PC-9 (cell line): ENCODE measurements at regions not wholly inside any gene's neighbourhood (a gene's known extent, or its start where the extent isn't known, plus 50 kb on each side); places are given as distances from the start of the nearest gene placed in this dataset.

ENCODE experiments used
- CTCF ChIP-seq: fragments of 200-600 bp; sonication (generic); conservative IDR thresholded peaks from 2 replicates; pipeline ENCODE4 v1.6.1; 2017; ENCODE audit warnings: mixed run types, antibody characterized with exemption, mild to moderate bottlenecking, moderate library complexity
- EZH2 ChIP-seq: fragments of 200-600 bp; sonication (generic); IDR thresholded peaks from 2 replicates; pipeline ENCODE4 v1.8.0; 2017; ENCODE audit warnings: antibody characterized with exemption, low read depth

DNA sequence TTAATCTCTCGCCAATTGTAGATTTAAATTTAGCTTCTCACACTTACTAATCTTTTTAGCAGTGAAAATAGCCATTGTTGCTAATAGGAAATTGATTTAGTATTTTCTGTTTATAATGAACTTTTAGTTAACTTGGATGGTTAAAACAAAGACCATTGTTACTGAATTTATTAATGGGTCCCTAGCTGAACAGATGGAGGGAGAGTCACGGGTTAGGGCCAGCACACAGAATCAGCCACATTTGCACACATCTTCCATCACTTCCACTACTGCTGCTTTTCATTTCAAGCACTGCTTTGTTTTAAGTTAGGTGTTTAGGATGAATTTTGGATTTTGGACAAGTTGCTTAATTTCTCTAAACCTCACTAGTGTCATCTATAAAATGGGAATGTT is 125.9 kb upstream of the ADAMTSL1 start:
- no peak for TF ChIP-seq CTCF
- TF ChIP-seq EZH2, result no peak
